HEK293 (cell line): ENCODE measurements at regions not wholly inside any gene's neighbourhood (a gene's known extent, or its start where the extent isn't known, plus 50 kb on each side); places are given as distances from the start of the nearest gene placed in this dataset.

Source experiments
- GLI4 ChIP-seq: fragments of 450-650 bp; formaldehyde crosslinking; IDR thresholded peaks from 2 replicates; pipeline ENCODE4 v1.5.1; 2016; ENCODE audit warnings: missing biosample characterization, missing genetic modification characterization
- HOXA7 ChIP-seq: sonication (generic); formaldehyde crosslinking; IDR thresholded peaks from 2 replicates; pipeline ENCODE4 v1.8.1; 2022; ENCODE audit warnings: missing genetic modification reagents, borderline replicate concordance
- MZF1 ChIP-seq: fragments of 450-650 bp; formaldehyde crosslinking; IDR thresholded peaks from 2 replicates; pipeline ENCODE4 v1.5.1; 2017; ENCODE audit warnings: missing biosample characterization, missing genetic modification characterization, borderline replicate concordance
- TCF7L2 ChIP-seq: IDR thresholded peaks from 2 replicates; pipeline ENCODE4 v1.6.1; 2011; ENCODE audit warnings: low read depth, mild to moderate bottlenecking, inconsistent platforms, low read length, moderate library complexity, borderline replicate concordance
- ZBTB48 ChIP-seq: fragments of 450-650 bp; formaldehyde crosslinking; IDR thresholded peaks from 2 replicates; pipeline ENCODE4 v1.5.1; 2016; ENCODE audit warnings: missing biosample characterization, missing genetic modification characterization
- ZFHX2 ChIP-seq: fragments of 450-650 bp; formaldehyde crosslinking; conservative IDR thresholded peaks from 2 replicates; pipeline ENCODE4 v1.5.1; 2016; ENCODE audit warnings: missing biosample characterization, missing genetic modification characterization
- ZNF114 ChIP-seq: fragments of 450-650 bp; formaldehyde crosslinking; IDR thresholded peaks from 2 replicates; pipeline ENCODE4 v1.5.0; 2017; ENCODE audit warnings: missing biosample characterization, missing genetic modification characterization
- ZNF202 ChIP-seq: fragments of 450-650 bp; formaldehyde crosslinking; IDR thresholded peaks from 2 replicates; pipeline ENCODE4 v1.5.1; 2016; ENCODE audit warnings: missing biosample characterization, missing genetic modification characterization, borderline replicate concordance
- ZNF274 ChIP-seq, 2 experiments: fragments of 200-500 bp in 1 of 2; fragments of 450-650 bp in 1 of 2; sonication (Bioruptor generic) in 1 of 2; formaldehyde crosslinking in 1 of 2; IDR thresholded peaks; 2 replicates each; pipeline versions ENCODE4 v1.5.1 to v1.6.1; 2014 to 2016; ENCODE audit warnings: borderline replicate concordance in 1 of 2, inconsistent platforms in 1 of 2, low read length in 1 of 2, missing biosample characterization in 1 of 2, missing genetic modification characterization in 1 of 2
- ZNF791 ChIP-seq: fragments of 450-650 bp; formaldehyde crosslinking; IDR thresholded peaks from 2 replicates; pipeline ENCODE4 v1.5.1; 2016; ENCODE audit warnings: missing biosample characterization, missing genetic modification characterization
- TF ChIP-seq, protein P1 (sequence below): fragments of 450-650 bp; formaldehyde crosslinking; IDR thresholded peaks from 2 replicates; pipeline ENCODE4 v1.5.1; 2016; ENCODE audit warnings: missing biosample characterization, missing genetic modification characterization, borderline replicate concordance
- TF ChIP-seq, protein P2 (sequence below): fragments of 450-650 bp; formaldehyde crosslinking; IDR thresholded peaks from 2 replicates; pipeline ENCODE4 v1.5.1; 2016; ENCODE audit warnings: missing biosample characterization, missing genetic modification characterization
- TF ChIP-seq, protein P3 (sequence below): fragments of 450-650 bp; formaldehyde crosslinking; IDR thresholded peaks from 2 replicates; pipeline ENCODE4 v1.5.1; 2017; ENCODE audit warnings: missing biosample characterization, missing genetic modification characterization
- TF ChIP-seq, protein P4 (sequence below): fragments of 450-650 bp; formaldehyde crosslinking; IDR thresholded peaks from 2 replicates; pipeline ENCODE4 v1.5.1; 2016; ENCODE audit warnings: missing biosample characterization, missing genetic modification characterization

DNA sequence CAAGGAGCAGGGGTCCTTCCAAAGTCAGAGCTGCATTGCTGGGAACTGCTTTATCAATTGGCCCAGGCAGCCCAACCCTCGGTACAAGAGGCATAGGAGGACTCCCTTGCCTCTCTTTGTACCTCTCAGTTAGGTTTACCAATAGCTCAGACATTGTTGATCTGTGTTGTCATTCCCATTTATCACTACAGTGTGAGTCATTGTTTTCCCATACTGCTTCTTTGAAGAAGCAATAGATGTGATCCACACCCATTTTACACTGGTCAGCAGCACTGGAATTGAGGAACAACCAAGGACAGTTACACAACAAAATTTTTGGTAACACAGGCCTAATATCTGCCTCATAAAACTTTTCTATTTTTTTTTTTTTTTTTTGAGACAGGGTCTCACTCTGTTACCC is 307.2 kb downstream of the SNX13 start:
- no peak for TF ChIP-seq ZNF202 (tag by site-specific recombination)
- TF ChIP-seq HOXA7: no peak
- TF ChIP-seq ZBTB48 (tag by site-specific recombination): no peak
- TF ChIP-seq MZF1 (tag by site-specific recombination): no peak
- no peak for TF ChIP-seq TCF7L2
- no peak for TF ChIP-seq ZFHX2 (tag by site-specific recombination)
- TF ChIP-seq, protein P1, sequence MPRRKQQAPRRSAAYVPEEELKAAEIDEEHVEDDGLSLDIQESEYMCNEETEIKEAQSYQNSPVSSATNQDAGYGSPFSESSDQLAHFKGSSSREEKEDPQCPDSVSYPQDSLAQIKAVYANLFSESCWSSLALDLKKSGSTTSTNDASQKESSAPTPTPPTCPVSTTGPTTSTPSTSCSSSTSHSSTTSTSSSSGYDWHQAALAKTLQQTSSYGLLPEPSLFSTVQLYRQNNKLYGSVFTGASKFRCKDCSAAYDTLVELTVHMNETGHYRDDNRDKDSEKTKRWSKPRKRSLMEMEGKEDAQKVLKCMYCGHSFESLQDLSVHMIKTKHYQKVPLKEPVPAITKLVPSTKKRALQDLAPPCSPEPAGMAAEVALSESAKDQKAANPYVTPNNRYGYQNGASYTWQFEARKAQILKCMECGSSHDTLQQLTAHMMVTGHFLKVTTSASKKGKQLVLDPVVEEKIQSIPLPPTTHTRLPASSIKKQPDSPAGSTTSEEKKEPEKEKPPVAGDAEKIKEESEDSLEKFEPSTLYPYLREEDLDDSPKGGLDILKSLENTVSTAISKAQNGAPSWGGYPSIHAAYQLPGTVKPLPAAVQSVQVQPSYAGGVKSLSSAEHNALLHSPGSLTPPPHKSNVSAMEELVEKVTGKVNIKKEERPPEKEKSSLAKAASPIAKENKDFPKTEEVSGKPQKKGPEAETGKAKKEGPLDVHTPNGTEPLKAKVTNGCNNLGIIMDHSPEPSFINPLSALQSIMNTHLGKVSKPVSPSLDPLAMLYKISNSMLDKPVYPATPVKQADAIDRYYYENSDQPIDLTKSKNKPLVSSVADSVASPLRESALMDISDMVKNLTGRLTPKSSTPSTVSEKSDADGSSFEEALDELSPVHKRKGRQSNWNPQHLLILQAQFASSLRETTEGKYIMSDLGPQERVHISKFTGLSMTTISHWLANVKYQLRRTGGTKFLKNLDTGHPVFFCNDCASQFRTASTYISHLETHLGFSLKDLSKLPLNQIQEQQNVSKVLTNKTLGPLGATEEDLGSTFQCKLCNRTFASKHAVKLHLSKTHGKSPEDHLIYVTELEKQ (tag by site-specific recombination): no peak
- TF ChIP-seq, protein P2, sequence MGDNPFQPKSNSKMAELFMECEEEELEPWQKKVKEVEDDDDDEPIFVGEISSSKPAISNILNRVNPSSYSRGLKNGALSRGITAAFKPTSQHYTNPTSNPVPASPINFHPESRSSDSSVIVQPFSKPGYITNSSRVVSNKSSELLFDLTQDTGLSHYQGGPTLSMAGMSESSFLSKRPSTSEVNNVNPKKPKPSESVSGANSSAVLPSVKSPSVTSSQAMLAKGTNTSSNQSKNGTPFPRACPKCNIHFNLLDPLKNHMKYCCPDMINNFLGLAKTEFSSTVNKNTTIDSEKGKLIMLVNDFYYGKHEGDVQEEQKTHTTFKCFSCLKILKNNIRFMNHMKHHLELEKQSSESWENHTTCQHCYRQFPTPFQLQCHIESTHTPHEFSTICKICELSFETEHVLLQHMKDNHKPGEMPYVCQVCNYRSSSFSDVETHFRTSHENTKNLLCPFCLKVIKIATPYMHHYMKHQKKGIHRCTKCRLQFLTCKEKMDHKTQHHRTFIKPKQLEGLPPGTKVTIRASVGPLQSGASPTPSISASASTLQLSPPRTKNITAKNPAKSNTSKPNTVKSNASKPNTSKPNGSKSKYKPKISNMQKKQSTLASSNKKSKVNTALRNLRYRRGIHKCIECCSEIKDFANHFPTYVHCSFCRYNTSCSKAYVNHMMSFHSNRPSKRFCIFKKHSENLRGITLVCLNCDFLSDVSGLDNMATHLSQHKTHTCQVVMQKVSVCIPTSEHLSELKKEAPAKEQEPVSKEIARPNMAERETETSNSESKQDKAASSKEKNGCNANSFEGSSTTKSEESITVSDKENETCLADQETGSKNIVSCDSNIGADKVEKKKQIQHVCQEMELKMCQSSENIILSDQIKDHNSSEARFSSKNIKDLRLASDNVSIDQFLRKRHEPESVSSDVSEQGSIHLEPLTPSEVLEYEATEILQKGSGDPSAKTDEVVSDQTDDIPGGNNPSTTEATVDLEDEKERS (tag by site-specific recombination): no peak
- no peak for TF ChIP-seq ZNF274 (IDR thresholded peaks at IDR 0.05; ENCODE audit: low read length)
- no peak for TF ChIP-seq ZNF274 (tag by site-specific recombination; IDR thresholded peaks at IDR 0.05; ENCODE audit: borderline replicate concordance)
- TF ChIP-seq, protein P3, sequence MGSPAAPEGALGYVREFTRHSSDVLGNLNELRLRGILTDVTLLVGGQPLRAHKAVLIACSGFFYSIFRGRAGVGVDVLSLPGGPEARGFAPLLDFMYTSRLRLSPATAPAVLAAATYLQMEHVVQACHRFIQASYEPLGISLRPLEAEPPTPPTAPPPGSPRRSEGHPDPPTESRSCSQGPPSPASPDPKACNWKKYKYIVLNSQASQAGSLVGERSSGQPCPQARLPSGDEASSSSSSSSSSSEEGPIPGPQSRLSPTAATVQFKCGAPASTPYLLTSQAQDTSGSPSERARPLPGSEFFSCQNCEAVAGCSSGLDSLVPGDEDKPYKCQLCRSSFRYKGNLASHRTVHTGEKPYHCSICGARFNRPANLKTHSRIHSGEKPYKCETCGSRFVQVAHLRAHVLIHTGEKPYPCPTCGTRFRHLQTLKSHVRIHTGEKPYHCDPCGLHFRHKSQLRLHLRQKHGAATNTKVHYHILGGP (tag by site-specific recombination): no peak
- TF ChIP-seq GLI4 (tag by site-specific recombination): no peak
- TF ChIP-seq, protein P4, sequence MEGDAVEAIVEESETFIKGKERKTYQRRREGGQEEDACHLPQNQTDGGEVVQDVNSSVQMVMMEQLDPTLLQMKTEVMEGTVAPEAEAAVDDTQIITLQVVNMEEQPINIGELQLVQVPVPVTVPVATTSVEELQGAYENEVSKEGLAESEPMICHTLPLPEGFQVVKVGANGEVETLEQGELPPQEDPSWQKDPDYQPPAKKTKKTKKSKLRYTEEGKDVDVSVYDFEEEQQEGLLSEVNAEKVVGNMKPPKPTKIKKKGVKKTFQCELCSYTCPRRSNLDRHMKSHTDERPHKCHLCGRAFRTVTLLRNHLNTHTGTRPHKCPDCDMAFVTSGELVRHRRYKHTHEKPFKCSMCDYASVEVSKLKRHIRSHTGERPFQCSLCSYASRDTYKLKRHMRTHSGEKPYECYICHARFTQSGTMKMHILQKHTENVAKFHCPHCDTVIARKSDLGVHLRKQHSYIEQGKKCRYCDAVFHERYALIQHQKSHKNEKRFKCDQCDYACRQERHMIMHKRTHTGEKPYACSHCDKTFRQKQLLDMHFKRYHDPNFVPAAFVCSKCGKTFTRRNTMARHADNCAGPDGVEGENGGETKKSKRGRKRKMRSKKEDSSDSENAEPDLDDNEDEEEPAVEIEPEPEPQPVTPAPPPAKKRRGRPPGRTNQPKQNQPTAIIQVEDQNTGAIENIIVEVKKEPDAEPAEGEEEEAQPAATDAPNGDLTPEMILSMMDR: no peak
- no peak for TF ChIP-seq ZNF791 (tag by site-specific recombination)
- no peak for TF ChIP-seq ZNF114 (tag by site-specific recombination)
